Natural killer cell (primary cell): ENCODE measurements at regions not wholly inside any gene's neighbourhood (a gene's known extent, or its start where the extent isn't known, plus 50 kb on each side); places are given as distances from the start of the nearest gene placed in this dataset.

Source experiments
- ATAC-seq, 3 donors: fragments of 150-1000 bp in 2 of 3; fragments of 200-7000 bp in 1 of 3; cut with Tn5 transposase; 1 replicate in 1 of 3; 2 replicates in 2 of 3; pipeline ENCODE4 v1.10.0; 2021; ENCODE audit warnings: mild to moderate bottlenecking in 2 of 3, moderate library complexity in 2 of 3
- DNase-seq, 2 donors: peaks; one replicate each; pipeline versions ENCODE4 v3.0.0 to v3.0.0-alpha.2; 2013 to 2021; ENCODE audit warnings: mixed read lengths in 1 of 2
- H3K27ac ChIP-seq: one replicate; pipeline ENCODE4 v1.5.1; 2013; ENCODE audit warnings: mild to moderate bottlenecking, low read length
- H3K27me3 ChIP-seq: one replicate; pipeline ENCODE4 v1.6.1; 2013; ENCODE audit warnings: low read length; ENCODE audit not compliant: control insufficient read depth, insufficient read depth
- H3K36me3 ChIP-seq: one replicate; pipeline ENCODE4 v1.6.1; 2013; ENCODE audit warnings: low read length; ENCODE audit not compliant: control insufficient read depth, insufficient read depth
- H3K4me1 ChIP-seq: one replicate; pipeline ENCODE4 v1.6.1; 2013; ENCODE audit warnings: low read length; ENCODE audit not compliant: control insufficient read depth, insufficient read depth
- H3K4me3 ChIP-seq: one replicate; pipeline ENCODE4 v1.5.1; 2013; ENCODE audit warnings: low read length
- H3K9me3 ChIP-seq: one replicate; pipeline ENCODE4 v1.6.1; 2013; ENCODE audit warnings: low read length; ENCODE audit not compliant: control insufficient read depth, insufficient read depth
- H3K27ac Mint-ChIP-seq, 2 donors: one replicate each; pipeline ENCODE4 v1.8.0; 2022; ENCODE audit warnings: mild to moderate bottlenecking in 2 of 2, mixed read lengths in 2 of 2, moderate library complexity in 1 of 2
- H3K27me3 Mint-ChIP-seq, 2 donors: one replicate each; pipeline ENCODE4 v1.8.0; 2022; ENCODE audit warnings: low read depth in 2 of 2, mixed read lengths in 2 of 2
- H3K36me3 Mint-ChIP-seq: one replicate; pipeline ENCODE4 v1.8.0; 2022; ENCODE audit warnings: mixed read lengths
- H3K4me1 Mint-ChIP-seq, 2 donors: one replicate each; pipeline ENCODE4 v1.8.0; 2022; ENCODE audit warnings: mixed read lengths in 2 of 2
- H3K4me3 Mint-ChIP-seq: one replicate; pipeline ENCODE4 v1.8.0; 2022; ENCODE audit warnings: mild to moderate bottlenecking, moderate library complexity, mixed read lengths
- H3K9me3 Mint-ChIP-seq, 2 donors: one replicate each; pipeline ENCODE4 v1.8.0; 2022; ENCODE audit warnings: mixed read lengths in 2 of 2
- CTCF ChIP-seq: fragments of 200-600 bp; IDR thresholded peaks from one replicate; pipeline ENCODE4 v1.8.0; 2022; ENCODE audit warnings: antibody characterized with exemption
- WGBS: methylation state at CpG from one replicate; pipeline ENCODE4 v1.1.7; 2013; ENCODE audit warnings: missing lambda C conversion rate; ENCODE audit not compliant: insufficient coverage; 5-methylcytosine and 5-hydroxymethylcytosine counted together
- intact Hi-C: fragments of 100-400 bp; cut with micrococcal nuclease; formaldehyde crosslinking; loops from one replicate; pipeline ENCODE4 v1.14.2; 2022

- ATAC-seq (no peak), DNase-seq (no peak)
- Mint-ChIP-seq H3K27ac (no peak overlapping the region), H3K27me3 (peaks cover 6 to 15% of the 10 kb centered on the region in 2 donors), H3K9me3 (no peaks in the 10 kb centered on the region), H3K36me3 (no peaks in the 10 kb centered on the region), H3K4me3 (no peak overlapping the region), H3K4me1 (no peaks in the 10 kb centered on the region)
- Histone ChIP-seq H3K4me1 (no peaks in the 10 kb centered on the region), H3K4me3 (no peak overlapping the region), H3K9me3 (no peaks in the 10 kb centered on the region), H3K27ac (no peak overlapping the region), H3K27me3 (no peaks in the 10 kb centered on the region), H3K36me3 (no peaks in the 10 kb centered on the region)
- WGBS = 91% methylated on average over 5 of the region's 5 CpGs
- intact Hi-C loops = no loop called here
- TF ChIP-seq CTCF = no peak
Measured at GRCh38 chr16:5354645-5355044, 257.1 kb upstream of the EEF2KMT start.

GRCh38 chr16:5349670-5350517 lies 252.3 kb upstream of the EEF2KMT start:
- Mint-ChIP-seq H3K4me3 (no peak overlapping the region), H3K4me1 (no peaks in the 10 kb centered on the region), H3K27me3 (peaks cover 9 to 13% of the 10 kb centered on the region in 2 donors), H3K27ac (no peak overlapping the region), H3K36me3 (no peaks in the 10 kb centered on the region), H3K9me3 (peaks cover 0 to 2% of the 10 kb centered on the region in 2 donors)
- no peak overlapping the region for H3K27ac ChIP-seq
- DNase-seq (no peak), ATAC-seq (no peak)
- H3K9me3 ChIP-seq = no peaks in the 10 kb centered on the region
- H3K4me1 ChIP-seq = no peaks in the 10 kb centered on the region
- intact Hi-C loops = no loop called here
- H3K36me3 ChIP-seq = no peaks in the 10 kb centered on the region
- 44% methylated on average over 11 of the region's 11 CpGs for WGBS
- TF ChIP-seq CTCF = no peak
- H3K27me3 ChIP-seq = no peaks in the 10 kb centered on the region
- no peak overlapping the region for H3K4me3 ChIP-seq

GRCh38 chr16:5349101-5349500 lies 251.5 kb upstream of the EEF2KMT start:
- no peaks in the 10 kb centered on the region for H3K4me1 Mint-ChIP-seq
- Histone ChIP-seq H3K27ac (no peak overlapping the region), H3K27me3 (no peaks in the 10 kb centered on the region), H3K36me3 (no peaks in the 10 kb centered on the region), H3K4me3 (no peak overlapping the region), H3K9me3 (no peaks in the 10 kb centered on the region), H3K4me1 (no peaks in the 10 kb centered on the region)
- no peak for ATAC-seq
- H3K9me3 Mint-ChIP-seq = peaks cover 0 to 2% of the 10 kb centered on the region in 2 donors
- no peak for DNase-seq
- H3K27me3 Mint-ChIP-seq = peaks cover 7 to 21% of the 10 kb centered on the region in 2 donors
- H3K36me3 Mint-ChIP-seq = no peaks in the 10 kb centered on the region
- H3K27ac Mint-ChIP-seq = no peak overlapping the region
- intact Hi-C loops = no loop called here
- WGBS = 95% methylated on average over 7 of the region's 8 CpGs
- H3K4me3 Mint-ChIP-seq = no peak overlapping the region
- no peak for TF ChIP-seq CTCF

- H3K36me3 Mint-ChIP-seq = no peaks in the 10 kb centered on the region
- intact Hi-C loops = no loop called here
- 90% methylated on average over 4 of the region's 4 CpGs for WGBS
- Histone ChIP-seq H3K9me3 (no peaks in the 10 kb centered on the region), H3K4me3 (no peak overlapping the region), H3K4me1 (no peaks in the 10 kb centered on the region), H3K27me3 (no peaks in the 10 kb centered on the region), H3K36me3 (no peaks in the 10 kb centered on the region), H3K27ac (no peak overlapping the region)
- no peaks in the 10 kb centered on the region for H3K4me1 Mint-ChIP-seq
- peaks cover 7 to 20% of the 10 kb centered on the region in 2 donors for H3K27me3 Mint-ChIP-seq
- no peak for TF ChIP-seq CTCF
- H3K4me3 Mint-ChIP-seq = no peak overlapping the region
- no peak overlapping the region for H3K27ac Mint-ChIP-seq
- peaks cover 0 to 2% of the 10 kb centered on the region in 2 donors for H3K9me3 Mint-ChIP-seq
- ATAC-seq (no peak), DNase-seq (no peak)
Measured at GRCh38 chr16:5347561-5347960, 250.0 kb upstream of the EEF2KMT start.
